HEK293 (cell line): ENCODE measurements at regions not wholly inside any gene's neighbourhood (a gene's known extent, or its start where the extent isn't known, plus 50 kb on each side); places are given as distances from the start of the nearest gene placed in this dataset.

ENCODE experiments used
- KLF9 ChIP-seq: fragments of 450-650 bp; formaldehyde crosslinking; IDR thresholded peaks from 2 replicates; pipeline ENCODE4 v1.5.1; 2016; ENCODE audit warnings: missing biosample characterization, missing genetic modification characterization, low read depth
- MEIS1 ChIP-seq: sonication (generic); formaldehyde crosslinking; IDR thresholded peaks from 2 replicates; pipeline ENCODE4 v1.8.1; 2022; ENCODE audit warnings: missing genetic modification reagents, mild to moderate bottlenecking, borderline replicate concordance
- MYNN ChIP-seq: fragments of 450-650 bp; formaldehyde crosslinking; IDR thresholded peaks from 2 replicates; pipeline ENCODE4 v1.5.1; 2016; ENCODE audit warnings: missing biosample characterization, missing genetic modification characterization, borderline replicate concordance
- OSR2 ChIP-seq: fragments of 450-650 bp; formaldehyde crosslinking; IDR thresholded peaks from 2 replicates; pipeline ENCODE4 v1.5.1; 2016; ENCODE audit warnings: missing biosample characterization, missing genetic modification characterization
- YY1 ChIP-seq: fragments of 450-650 bp; formaldehyde crosslinking; IDR thresholded peaks from 2 replicates; pipeline ENCODE4 v1.5.1; 2018; ENCODE audit warnings: missing biosample characterization, missing genetic modification characterization
- TF ChIP-seq, protein P1 (sequence below): fragments of 450-650 bp; formaldehyde crosslinking; IDR thresholded peaks from 2 replicates; pipeline ENCODE4 v1.5.1; 2016; ENCODE audit warnings: missing biosample characterization, missing genetic modification characterization
- TF ChIP-seq, protein P2 (sequence below): fragments of 450-650 bp; IDR thresholded peaks from 2 replicates; pipeline ENCODE4 v1.5.1; 2018; ENCODE audit warnings: missing biosample characterization, mild to moderate bottlenecking, missing genetic modification characterization
- TF ChIP-seq, protein P3 (sequence below): fragments of 450-650 bp; formaldehyde crosslinking; optimal IDR thresholded peaks from 2 replicates; pipeline ENCODE3; 2016; ENCODE audit warnings: missing biosample characterization, mild to moderate bottlenecking, missing genetic modification characterization
- TF ChIP-seq, protein P4 (sequence below): fragments of 450-650 bp; formaldehyde crosslinking; IDR thresholded peaks from 2 replicates; pipeline ENCODE4 v1.5.1; 2016; ENCODE audit warnings: missing biosample characterization, missing genetic modification characterization

DNA sequence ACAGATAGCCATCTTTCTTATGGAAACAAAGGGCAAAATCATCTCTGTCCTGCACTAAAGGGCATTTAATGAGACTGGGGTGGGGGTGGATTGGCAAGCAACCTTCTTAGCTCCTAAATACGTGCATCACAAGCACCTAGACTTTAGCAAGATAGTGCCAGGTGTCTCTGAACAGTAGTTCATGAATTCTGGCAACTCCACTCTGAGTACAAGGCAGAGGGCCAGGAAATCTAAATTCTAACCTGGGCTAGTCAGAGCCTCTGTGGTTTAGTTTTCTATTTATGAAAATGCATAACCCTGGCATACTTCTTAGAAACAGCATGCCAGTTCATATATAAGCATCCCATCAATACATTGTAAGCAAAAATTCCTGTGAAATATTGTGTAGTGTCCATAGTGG lies 788.5 kb downstream of the MCTP2 start:
- no peak for TF ChIP-seq OSR2
- TF ChIP-seq YY1 (tag by site-specific recombination): no peak
- TF ChIP-seq, protein P1, sequence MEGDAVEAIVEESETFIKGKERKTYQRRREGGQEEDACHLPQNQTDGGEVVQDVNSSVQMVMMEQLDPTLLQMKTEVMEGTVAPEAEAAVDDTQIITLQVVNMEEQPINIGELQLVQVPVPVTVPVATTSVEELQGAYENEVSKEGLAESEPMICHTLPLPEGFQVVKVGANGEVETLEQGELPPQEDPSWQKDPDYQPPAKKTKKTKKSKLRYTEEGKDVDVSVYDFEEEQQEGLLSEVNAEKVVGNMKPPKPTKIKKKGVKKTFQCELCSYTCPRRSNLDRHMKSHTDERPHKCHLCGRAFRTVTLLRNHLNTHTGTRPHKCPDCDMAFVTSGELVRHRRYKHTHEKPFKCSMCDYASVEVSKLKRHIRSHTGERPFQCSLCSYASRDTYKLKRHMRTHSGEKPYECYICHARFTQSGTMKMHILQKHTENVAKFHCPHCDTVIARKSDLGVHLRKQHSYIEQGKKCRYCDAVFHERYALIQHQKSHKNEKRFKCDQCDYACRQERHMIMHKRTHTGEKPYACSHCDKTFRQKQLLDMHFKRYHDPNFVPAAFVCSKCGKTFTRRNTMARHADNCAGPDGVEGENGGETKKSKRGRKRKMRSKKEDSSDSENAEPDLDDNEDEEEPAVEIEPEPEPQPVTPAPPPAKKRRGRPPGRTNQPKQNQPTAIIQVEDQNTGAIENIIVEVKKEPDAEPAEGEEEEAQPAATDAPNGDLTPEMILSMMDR (tag by site-specific recombination): no peak
- TF ChIP-seq, protein P2, sequence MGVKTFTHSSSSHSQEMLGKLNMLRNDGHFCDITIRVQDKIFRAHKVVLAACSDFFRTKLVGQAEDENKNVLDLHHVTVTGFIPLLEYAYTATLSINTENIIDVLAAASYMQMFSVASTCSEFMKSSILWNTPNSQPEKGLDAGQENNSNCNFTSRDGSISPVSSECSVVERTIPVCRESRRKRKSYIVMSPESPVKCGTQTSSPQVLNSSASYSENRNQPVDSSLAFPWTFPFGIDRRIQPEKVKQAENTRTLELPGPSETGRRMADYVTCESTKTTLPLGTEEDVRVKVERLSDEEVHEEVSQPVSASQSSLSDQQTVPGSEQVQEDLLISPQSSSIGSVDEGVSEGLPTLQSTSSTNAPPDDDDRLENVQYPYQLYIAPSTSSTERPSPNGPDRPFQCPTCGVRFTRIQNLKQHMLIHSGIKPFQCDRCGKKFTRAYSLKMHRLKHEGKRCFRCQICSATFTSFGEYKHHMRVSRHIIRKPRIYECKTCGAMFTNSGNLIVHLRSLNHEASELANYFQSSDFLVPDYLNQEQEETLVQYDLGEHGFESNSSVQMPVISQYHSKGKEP (tag by site-specific recombination): no peak
- TF ChIP-seq, protein P3, sequence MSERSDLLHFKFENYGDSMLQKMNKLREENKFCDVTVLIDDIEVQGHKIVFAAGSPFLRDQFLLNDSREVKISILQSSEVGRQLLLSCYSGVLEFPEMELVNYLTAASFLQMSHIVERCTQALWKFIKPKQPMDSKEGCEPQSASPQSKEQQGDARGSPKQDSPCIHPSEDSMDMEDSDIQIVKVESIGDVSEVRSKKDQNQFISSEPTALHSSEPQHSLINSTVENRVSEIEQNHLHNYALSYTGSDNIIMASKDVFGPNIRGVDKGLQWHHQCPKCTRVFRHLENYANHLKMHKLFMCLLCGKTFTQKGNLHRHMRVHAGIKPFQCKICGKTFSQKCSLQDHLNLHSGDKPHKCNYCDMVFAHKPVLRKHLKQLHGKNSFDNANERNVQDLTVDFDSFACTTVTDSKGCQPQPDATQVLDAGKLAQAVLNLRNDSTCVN: no peak
- no peak for TF ChIP-seq MEIS1 (CRISPR knock-in tag)
- TF ChIP-seq MYNN (tag by site-specific recombination): no peak
- no peak for TF ChIP-seq KLF9 (tag by site-specific recombination)
- TF ChIP-seq, protein P4, sequence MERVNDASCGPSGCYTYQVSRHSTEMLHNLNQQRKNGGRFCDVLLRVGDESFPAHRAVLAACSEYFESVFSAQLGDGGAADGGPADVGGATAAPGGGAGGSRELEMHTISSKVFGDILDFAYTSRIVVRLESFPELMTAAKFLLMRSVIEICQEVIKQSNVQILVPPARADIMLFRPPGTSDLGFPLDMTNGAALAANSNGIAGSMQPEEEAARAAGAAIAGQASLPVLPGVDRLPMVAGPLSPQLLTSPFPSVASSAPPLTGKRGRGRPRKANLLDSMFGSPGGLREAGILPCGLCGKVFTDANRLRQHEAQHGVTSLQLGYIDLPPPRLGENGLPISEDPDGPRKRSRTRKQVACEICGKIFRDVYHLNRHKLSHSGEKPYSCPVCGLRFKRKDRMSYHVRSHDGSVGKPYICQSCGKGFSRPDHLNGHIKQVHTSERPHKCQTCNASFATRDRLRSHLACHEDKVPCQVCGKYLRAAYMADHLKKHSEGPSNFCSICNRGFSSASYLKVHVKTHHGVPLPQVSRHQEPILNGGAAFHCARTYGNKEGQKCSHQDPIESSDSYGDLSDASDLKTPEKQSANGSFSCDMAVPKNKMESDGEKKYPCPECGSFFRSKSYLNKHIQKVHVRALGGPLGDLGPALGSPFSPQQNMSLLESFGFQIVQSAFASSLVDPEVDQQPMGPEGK (tag by site-specific recombination): no peak
